OCI-LY3 (cell line): ENCODE measurements at regions not wholly inside any gene's neighbourhood (a gene's known extent, or its start where the extent isn't known, plus 50 kb on each side); places are given as distances from the start of the nearest gene placed in this dataset.

Source experiments
- H2AFZ ChIP-seq: fragments of 200-600, 300-600 bp; shearing (Covaris generic); 2 replicates; pipeline ENCODE4 v1.6.0; 2014; ENCODE audit warnings: antibody characterized with exemption, low read depth, low read length
- H3K27ac ChIP-seq: fragments of 200-600, 300-600 bp; sonication (generic); 2 replicates; pipeline ENCODE4 v1.5.1; 2014; ENCODE audit warnings: mild to moderate bottlenecking, low read length, moderate library complexity, mixed read lengths
- H3K27me3 ChIP-seq: fragments of 200-600, 300-600 bp; sonication (generic); 2 replicates; pipeline ENCODE4 v1.6.1; 2014; ENCODE audit warnings: low read depth, low read length, mixed read lengths
- H3K36me3 ChIP-seq: fragments of 200-600, 300-600 bp; sonication (generic); replicated peaks from 2 replicates; pipeline ENCODE3; 2014; ENCODE audit warnings: low read depth, low read length, mixed read lengths
- H3K4me1 ChIP-seq: fragments of 300-600, 200-600 bp; sonication (generic); 2 replicates; pipeline ENCODE4 v1.6.1; 2014; ENCODE audit warnings: low read length, mixed read lengths
- H3K4me2 ChIP-seq: fragments of 200-600, 300-600 bp; sonication (generic); 2 replicates; pipeline ENCODE4 v1.6.1; 2014; ENCODE audit warnings: low read length, mixed read lengths
- H3K4me3 ChIP-seq: fragments of 300-600, 200-600 bp; sonication (generic); 2 replicates; pipeline ENCODE4 v1.5.1; 2014; ENCODE audit warnings: antibody characterized with exemption, mild to moderate bottlenecking, low read length, moderate library complexity
- H3K79me2 ChIP-seq: fragments of 300-600, 200-600 bp; shearing (Covaris generic); 2 replicates; pipeline ENCODE4 v1.6.1; 2014; ENCODE audit warnings: mild to moderate bottlenecking, low read length, mixed read lengths
- H3K9ac ChIP-seq: fragments of 300-600, 200-600 bp; shearing (Covaris generic); 2 replicates; pipeline ENCODE4 v1.6.0; 2014; ENCODE audit warnings: mild to moderate bottlenecking, low read length, moderate library complexity
- H3K9me3 ChIP-seq: fragments of 200-600, 300-600 bp; shearing (Covaris generic); 2 replicates; pipeline ENCODE4 v1.6.1; 2014; ENCODE audit warnings: low read length, mixed read lengths; ENCODE audit not compliant: insufficient read depth
- H4K20me1 ChIP-seq: fragments of 200-600, 300-600 bp; sonication (generic); 2 replicates; pipeline ENCODE4 v1.6.1; 2016; ENCODE audit warnings: low read length, mixed read lengths; ENCODE audit not compliant: insufficient read depth
- EZH2phosphoT487 ChIP-seq: fragments of 200-600 bp; shearing (Covaris generic); IDR thresholded peaks from 2 replicates; pipeline ENCODE4 v1.6.1; 2018; ENCODE audit warnings: antibody characterized with exemption, mixed run types, low read depth
- TF ChIP-seq, protein P1 (sequence below): fragments of 200-600, 300-600 bp; sonication (generic); IDR thresholded peaks from 2 replicates; pipeline ENCODE4 v1.5.1; 2014; ENCODE audit warnings: antibody characterized with exemption, low read length, low read depth

DNA sequence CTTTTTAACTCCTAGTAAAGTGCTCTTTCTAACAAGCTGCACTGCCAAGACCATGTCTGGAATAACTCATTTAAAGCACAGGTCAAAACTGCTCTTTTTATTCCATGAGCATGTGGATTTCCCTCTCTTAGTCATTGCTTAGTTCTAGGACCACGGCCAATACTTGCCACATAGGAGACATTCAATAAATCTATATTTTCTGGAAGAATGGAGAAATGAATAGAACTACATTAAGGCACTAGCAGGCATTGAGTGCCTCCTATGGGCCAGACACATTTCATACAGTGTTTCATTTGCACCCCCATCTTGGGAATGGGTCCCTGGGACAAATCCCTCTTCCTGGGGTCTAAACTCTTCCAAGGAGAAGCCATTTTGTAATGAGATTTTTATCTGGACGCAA lies 552.8 kb upstream of the CITED2 start:
- Histone ChIP-seq H3K9ac (no peak overlapping the region), H2AFZ (no peak overlapping the region), H3K36me3 (no peaks in the 10 kb centered on the region), H3K4me2 (no peak overlapping the region), H3K4me1 (peaks cover 9% of the 10 kb centered on the region), H3K4me3 (no peak overlapping the region), H3K9me3 (no peaks in the 10 kb centered on the region), H4K20me1 (no peaks in the 10 kb centered on the region), H3K27me3 (no peaks in the 10 kb centered on the region), H3K79me2 (no peaks in the 10 kb centered on the region), H3K27ac (no peak overlapping the region)
- TF ChIP-seq, protein P1, sequence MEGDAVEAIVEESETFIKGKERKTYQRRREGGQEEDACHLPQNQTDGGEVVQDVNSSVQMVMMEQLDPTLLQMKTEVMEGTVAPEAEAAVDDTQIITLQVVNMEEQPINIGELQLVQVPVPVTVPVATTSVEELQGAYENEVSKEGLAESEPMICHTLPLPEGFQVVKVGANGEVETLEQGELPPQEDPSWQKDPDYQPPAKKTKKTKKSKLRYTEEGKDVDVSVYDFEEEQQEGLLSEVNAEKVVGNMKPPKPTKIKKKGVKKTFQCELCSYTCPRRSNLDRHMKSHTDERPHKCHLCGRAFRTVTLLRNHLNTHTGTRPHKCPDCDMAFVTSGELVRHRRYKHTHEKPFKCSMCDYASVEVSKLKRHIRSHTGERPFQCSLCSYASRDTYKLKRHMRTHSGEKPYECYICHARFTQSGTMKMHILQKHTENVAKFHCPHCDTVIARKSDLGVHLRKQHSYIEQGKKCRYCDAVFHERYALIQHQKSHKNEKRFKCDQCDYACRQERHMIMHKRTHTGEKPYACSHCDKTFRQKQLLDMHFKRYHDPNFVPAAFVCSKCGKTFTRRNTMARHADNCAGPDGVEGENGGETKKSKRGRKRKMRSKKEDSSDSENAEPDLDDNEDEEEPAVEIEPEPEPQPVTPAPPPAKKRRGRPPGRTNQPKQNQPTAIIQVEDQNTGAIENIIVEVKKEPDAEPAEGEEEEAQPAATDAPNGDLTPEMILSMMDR, result peak; percentile 58
- TF ChIP-seq EZH2phosphoT487, result no peak

GRCh38 chr6:139926711-139927110 lies 552.3 kb upstream of the CITED2 start:
- no peak overlapping the region for H3K4me3 ChIP-seq
- no peak overlapping the region for H3K4me2 ChIP-seq
- H3K9ac ChIP-seq, result no peak overlapping the region
- TF ChIP-seq, protein P1, result no peak
- no peak for TF ChIP-seq EZH2phosphoT487
- no peaks in the 10 kb centered on the region for H3K9me3 ChIP-seq
- no peak overlapping the region for H2AFZ ChIP-seq
- no peaks in the 10 kb centered on the region for H3K36me3 ChIP-seq
- H3K27ac ChIP-seq, result no peak overlapping the region
- H4K20me1 ChIP-seq, result no peaks in the 10 kb centered on the region
- no peaks in the 10 kb centered on the region for H3K27me3 ChIP-seq
- no peaks in the 10 kb centered on the region for H3K79me2 ChIP-seq
- H3K4me1 ChIP-seq, result peaks cover 9% of the 10 kb centered on the region

DNA sequence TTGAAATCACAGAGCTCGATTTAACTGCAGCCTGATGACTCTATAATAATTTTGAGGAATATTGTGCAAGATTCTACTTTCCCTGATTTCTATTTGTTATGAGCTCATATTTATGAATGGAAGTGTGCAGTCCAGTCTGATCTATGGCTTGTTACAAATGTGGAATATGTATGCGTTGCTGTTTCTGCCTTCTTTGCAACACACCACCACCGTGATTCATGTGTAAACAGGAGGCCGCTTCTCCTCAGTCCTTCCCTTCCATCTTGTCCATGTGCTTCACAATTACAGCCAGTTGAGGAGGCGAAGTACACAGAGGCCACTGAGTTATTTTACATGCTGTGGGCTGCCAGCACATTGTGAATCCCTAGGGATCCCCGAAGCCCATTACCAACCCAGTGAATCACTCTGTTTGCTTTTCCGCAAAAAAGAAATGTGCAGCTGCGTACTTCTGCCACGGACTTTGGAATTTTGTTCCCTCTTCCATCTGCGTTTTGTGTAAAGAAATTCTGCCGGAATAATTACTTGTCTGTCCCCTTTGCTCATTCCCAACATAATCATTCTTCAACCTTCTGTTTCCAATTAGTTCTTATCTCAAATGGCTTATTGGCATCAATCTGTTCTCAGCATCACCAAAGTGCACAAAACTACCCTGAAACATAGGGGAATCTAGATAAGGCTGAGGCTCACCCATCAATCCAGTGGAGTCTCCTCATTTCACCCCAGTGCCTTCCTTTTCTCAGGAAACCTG lies 551.6 kb upstream of the CITED2 start:
- Histone ChIP-seq H3K4me1 (peaks cover 9% of the 10 kb centered on the region), H3K4me2 (no peak overlapping the region), H3K9me3 (no peaks in the 10 kb centered on the region), H3K4me3 (no peak overlapping the region), H4K20me1 (no peaks in the 10 kb centered on the region), H3K27me3 (no peaks in the 10 kb centered on the region), H3K79me2 (no peaks in the 10 kb centered on the region), H3K9ac (no peak overlapping the region), H3K27ac (no peak overlapping the region), H2AFZ (no peak overlapping the region), H3K36me3 (no peaks in the 10 kb centered on the region)
- TF ChIP-seq EZH2phosphoT487, result no peak
- TF ChIP-seq, protein P1, result no peak

DNA sequence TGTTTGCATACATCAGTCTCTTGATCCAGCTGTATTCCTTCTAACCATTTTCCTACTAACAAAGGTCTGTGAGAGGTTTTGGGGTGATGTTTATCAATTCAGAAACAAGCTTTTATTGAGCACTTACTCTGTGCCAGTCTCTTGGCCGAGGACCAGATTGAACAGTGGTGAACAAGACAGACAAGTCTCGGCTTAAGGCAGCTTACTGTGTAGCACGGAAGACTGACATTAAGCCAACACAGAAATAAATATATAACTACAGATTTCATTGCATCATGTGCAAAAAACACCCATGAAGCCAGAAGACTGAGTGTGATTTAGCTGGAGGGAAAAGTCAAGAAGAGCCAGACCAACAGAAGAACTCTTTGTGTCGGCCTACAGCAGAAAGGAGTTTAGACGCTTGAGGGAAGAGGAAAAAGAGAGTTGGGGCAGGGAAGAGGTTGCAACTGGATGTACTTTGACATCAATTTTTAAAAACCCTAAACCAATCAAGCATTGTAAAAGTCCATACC lies 549.6 kb upstream of the CITED2 start:
- Histone ChIP-seq H3K4me2 (no peak overlapping the region), H4K20me1 (no peaks in the 10 kb centered on the region), H3K27ac (no peak overlapping the region), H3K9ac (no peak overlapping the region), H2AFZ (no peak overlapping the region), H3K9me3 (no peaks in the 10 kb centered on the region), H3K27me3 (no peaks in the 10 kb centered on the region), H3K4me3 (no peak overlapping the region), H3K79me2 (no peaks in the 10 kb centered on the region), H3K4me1 (peaks cover 26% of the 10 kb centered on the region), H3K36me3 (no peaks in the 10 kb centered on the region)
- TF ChIP-seq, protein P1, result no peak
- TF ChIP-seq EZH2phosphoT487, result no peak
